Lower leg skin (tissue), 3 donors: ENCODE measurements at regions not wholly inside any gene's neighbourhood (a gene's known extent, or its start where the extent isn't known, plus 50 kb on each side); places are given as distances from the start of the nearest gene placed in this dataset.

Experiments used
- CTCF ChIP-seq, 3 donors: fragments of 450-650 bp; IDR thresholded peaks; one replicate each; pipeline ENCODE4 v1.5.1; 2016; ENCODE audit warnings: antibody characterized with exemption in 3 of 3, mild to moderate bottlenecking in 3 of 3, moderate library complexity in 2 of 3
- POLR2A ChIP-seq, 2 donors: fragments of 450-650 bp; IDR thresholded peaks; one replicate each; pipeline ENCODE4 v1.6.1; 2016 to 2017; ENCODE audit warnings: antibody characterized with exemption in 2 of 2, mild to moderate bottlenecking in 1 of 2, moderate library complexity in 1 of 2

GRCh38 chr16:13766334-13766733 lies 153.6 kb upstream of the ERCC4 start:
- TF ChIP-seq CTCF (IDR thresholded peaks at IDR 0.05) (no peak), POLR2A (IDR thresholded peaks at IDR 0.05) (no peak)
